Parathyroid adenoma (tissue), 2 donors: ENCODE measurements at regions not wholly inside any gene's neighbourhood (a gene's known extent, or its start where the extent isn't known, plus 50 kb on each side); places are given as distances from the start of the nearest gene placed in this dataset.
"Not testable (repeated sequence)": the region's sequence is repeated elsewhere in the genome, so short reads cannot be mapped to it uniquely, and the experiment has no call there.

Experiments used
- H2AFZ ChIP-seq: fragments of 300-600 bp; sonication (generic); one replicate; pipeline ENCODE4 v1.7.0; 2017; ENCODE audit warnings: antibody characterized with exemption, mild to moderate bottlenecking
- H3K27ac ChIP-seq: fragments of 300-600 bp; sonication (generic); one replicate; pipeline ENCODE4 v1.7.0; 2017
- H3K27me3 ChIP-seq: fragments of 300-600 bp; sonication (generic); one replicate; pipeline ENCODE4 v1.7.0; 2017; ENCODE audit warnings: low read length; ENCODE audit not compliant: control insufficient read depth, insufficient read depth
- H3K36me3 ChIP-seq: fragments of 300-600 bp; sonication (generic); one replicate; pipeline ENCODE4 v1.7.0; 2017; ENCODE audit warnings: low read length; ENCODE audit not compliant: control insufficient read depth, insufficient read depth
- H3K4me1 ChIP-seq: fragments of 300-600 bp; sonication (generic); one replicate; pipeline ENCODE4 v1.7.0; 2017; ENCODE audit warnings: control low read depth
- H3K4me2 ChIP-seq: fragments of 300-600 bp; sonication (generic); one replicate; pipeline ENCODE4 v1.7.0; 2017; ENCODE audit warnings: low read length
- H3K4me3 ChIP-seq: fragments of 300-600 bp; sonication (generic); one replicate; pipeline ENCODE4 v1.7.0; 2017; ENCODE audit warnings: low read depth, low read length
- H3K79me2 ChIP-seq: fragments of 300-600 bp; sonication (generic); one replicate; pipeline ENCODE4 v1.7.0; 2017; ENCODE audit warnings: control low read depth
- H3K9ac ChIP-seq: fragments of 300-600 bp; sonication (generic); one replicate; pipeline ENCODE4 v1.7.0; 2017; ENCODE audit warnings: mild to moderate bottlenecking
- H3K9me3 ChIP-seq: fragments of 300-600 bp; sonication (generic); one replicate; pipeline ENCODE4 v1.7.0; 2017; ENCODE audit warnings: low read length; ENCODE audit not compliant: control insufficient read depth
- TF ChIP-seq, protein P1 (sequence below): fragments of 300-600 bp; sonication (generic); IDR thresholded peaks from one replicate; pipeline ENCODE4 v1.7.0; 2017; ENCODE audit warnings: antibody characterized with exemption, mild to moderate bottlenecking
- donor health status: primary hyperparathyroidism.

DNA sequence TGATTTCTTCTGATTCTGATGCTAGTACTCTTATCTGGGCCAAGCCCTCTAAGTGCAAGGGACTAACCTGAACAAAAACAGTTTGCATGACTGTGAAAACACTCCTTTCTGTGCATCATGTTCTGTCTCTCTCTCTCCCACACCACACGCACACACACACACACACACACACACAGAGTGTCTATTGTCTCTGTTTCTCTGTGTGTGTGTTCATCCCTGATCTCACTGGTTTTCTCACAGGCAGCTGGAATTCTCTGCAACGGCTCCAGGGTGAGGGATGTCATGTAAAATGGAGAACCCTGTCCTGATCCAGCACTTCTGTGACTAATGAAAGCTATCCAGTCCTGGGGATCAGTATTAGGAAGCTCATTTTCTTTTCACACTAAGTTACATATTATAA, 453.1 kb upstream of the RGMB start:
- TF ChIP-seq, protein P1, sequence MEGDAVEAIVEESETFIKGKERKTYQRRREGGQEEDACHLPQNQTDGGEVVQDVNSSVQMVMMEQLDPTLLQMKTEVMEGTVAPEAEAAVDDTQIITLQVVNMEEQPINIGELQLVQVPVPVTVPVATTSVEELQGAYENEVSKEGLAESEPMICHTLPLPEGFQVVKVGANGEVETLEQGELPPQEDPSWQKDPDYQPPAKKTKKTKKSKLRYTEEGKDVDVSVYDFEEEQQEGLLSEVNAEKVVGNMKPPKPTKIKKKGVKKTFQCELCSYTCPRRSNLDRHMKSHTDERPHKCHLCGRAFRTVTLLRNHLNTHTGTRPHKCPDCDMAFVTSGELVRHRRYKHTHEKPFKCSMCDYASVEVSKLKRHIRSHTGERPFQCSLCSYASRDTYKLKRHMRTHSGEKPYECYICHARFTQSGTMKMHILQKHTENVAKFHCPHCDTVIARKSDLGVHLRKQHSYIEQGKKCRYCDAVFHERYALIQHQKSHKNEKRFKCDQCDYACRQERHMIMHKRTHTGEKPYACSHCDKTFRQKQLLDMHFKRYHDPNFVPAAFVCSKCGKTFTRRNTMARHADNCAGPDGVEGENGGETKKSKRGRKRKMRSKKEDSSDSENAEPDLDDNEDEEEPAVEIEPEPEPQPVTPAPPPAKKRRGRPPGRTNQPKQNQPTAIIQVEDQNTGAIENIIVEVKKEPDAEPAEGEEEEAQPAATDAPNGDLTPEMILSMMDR: no peak
- Histone ChIP-seq H3K4me2 (no peak overlapping the region), H3K9me3 (no peaks in the 10 kb centered on the region), H3K36me3 (no peaks in the 10 kb centered on the region), H3K4me3 (no peak overlapping the region), H3K27ac (no peak overlapping the region), H2AFZ (no peak overlapping the region), H3K4me1 (no peaks in the 10 kb centered on the region), H3K79me2 (no peaks in the 10 kb centered on the region), H3K27me3 (no peaks in the 10 kb centered on the region), H3K9ac (no peak overlapping the region)

DNA sequence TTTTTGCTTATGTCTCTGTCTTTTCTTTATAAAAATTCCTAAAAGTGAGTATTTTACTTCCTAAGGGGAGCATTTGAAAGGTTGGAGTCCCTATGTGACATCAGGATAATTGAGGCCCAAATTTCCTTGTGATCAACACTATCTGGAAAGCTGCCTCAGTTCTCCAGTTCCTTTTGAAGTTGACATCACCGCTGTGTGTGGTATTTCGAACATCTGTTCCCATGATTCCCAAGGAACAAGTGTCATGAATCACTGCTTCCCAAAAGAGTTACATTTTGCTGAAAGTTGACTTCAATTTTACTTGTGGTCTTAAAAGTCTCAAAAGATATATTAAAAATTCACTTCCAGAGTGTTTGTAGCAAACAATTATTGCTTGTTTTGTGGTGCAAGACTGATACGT, 452.1 kb upstream of the RGMB start:
- Histone ChIP-seq H3K9me3 (no peaks in the 10 kb centered on the region), H3K4me2 (no peak overlapping the region), H3K36me3 (no peaks in the 10 kb centered on the region), H2AFZ (no peak overlapping the region), H3K4me1 (no peaks in the 10 kb centered on the region), H3K9ac (no peak overlapping the region), H3K79me2 (no peaks in the 10 kb centered on the region), H3K4me3 (no peak overlapping the region), H3K27me3 (no peaks in the 10 kb centered on the region), H3K27ac (no peak overlapping the region)
- TF ChIP-seq, protein P1: no peak

DNA sequence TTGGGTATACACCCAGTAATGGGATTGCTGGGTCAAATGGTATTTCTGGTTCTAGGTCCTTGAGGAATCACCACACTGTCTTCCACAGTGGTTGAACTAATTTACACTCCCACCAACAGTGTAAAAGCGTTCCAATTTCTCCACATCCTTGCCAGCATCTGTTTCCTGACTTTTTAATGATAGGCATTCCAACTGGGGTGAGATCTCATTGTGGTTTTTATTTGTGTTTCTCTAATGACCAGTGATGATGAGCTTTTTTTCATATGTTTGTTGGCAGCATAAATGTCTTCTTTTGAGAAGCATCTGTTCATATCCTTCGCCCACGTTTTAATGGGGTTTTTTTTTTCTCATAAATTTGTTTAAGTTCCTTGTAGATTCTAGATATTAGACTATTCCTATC, 448.3 kb upstream of the RGMB start:
- H3K4me1 ChIP-seq, H3K9me3 ChIP-seq, H3K36me3 ChIP-seq, H3K27me3 ChIP-seq, H3K4me3 ChIP-seq, H3K4me2 ChIP-seq, H3K27ac ChIP-seq, H3K9ac ChIP-seq, H3K79me2 ChIP-seq, H2AFZ ChIP-seq: not testable (repeated sequence)

DNA sequence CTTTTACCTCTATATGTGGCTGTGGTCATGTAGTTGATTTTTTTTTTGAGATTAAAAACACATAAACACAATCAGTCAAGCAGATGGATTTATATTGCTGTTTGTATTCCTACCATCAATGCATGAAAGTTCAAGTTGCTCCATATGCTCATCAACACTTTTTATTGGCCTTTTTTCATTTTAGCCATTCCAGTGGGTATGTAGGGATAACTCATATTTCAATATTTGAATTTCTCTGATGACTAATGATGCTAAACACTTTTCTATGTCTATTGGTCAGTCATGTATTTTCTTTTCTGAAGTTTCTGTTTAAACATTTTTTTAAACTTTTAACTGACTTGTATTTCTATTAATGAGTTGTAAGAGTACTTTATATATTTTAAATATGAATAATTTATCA, 445.4 kb upstream of the RGMB start:
- H3K4me3 ChIP-seq: no peak overlapping the region
- no peak overlapping the region for H2AFZ ChIP-seq
- no peaks in the 10 kb centered on the region for H3K36me3 ChIP-seq
- H3K9me3 ChIP-seq: no peaks in the 10 kb centered on the region
- H3K4me2 ChIP-seq: no peak overlapping the region
- TF ChIP-seq, protein P1: no peak
- H3K4me1 ChIP-seq: no peaks in the 10 kb centered on the region
- no peaks in the 10 kb centered on the region for H3K79me2 ChIP-seq
- H3K27me3 ChIP-seq: no peaks in the 10 kb centered on the region
- no peak overlapping the region for H3K27ac ChIP-seq
- no peak overlapping the region for H3K9ac ChIP-seq

DNA sequence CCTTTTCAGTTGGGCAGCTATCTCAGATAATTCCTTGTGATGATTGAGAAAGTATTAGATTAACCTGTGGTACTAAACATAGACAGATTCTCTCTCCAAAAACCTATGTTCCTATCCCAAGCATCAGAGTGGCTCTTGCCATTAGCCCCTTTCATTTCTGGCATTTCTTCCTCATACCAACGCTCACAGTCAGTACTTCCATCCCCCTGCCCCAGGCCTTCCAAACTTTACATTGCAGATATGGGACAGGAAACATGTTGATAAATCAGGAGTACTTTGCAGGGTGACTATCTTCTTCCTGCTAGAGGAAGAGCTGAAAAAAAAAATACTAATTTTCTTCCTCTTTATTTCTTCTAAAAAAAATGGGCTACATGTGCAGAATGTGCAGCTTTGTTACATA, 442.6 kb upstream of the RGMB start:
- Histone ChIP-seq H3K27me3 (no peaks in the 10 kb centered on the region), H2AFZ (no peak overlapping the region), H3K36me3 (no peaks in the 10 kb centered on the region), H3K4me2 (no peak overlapping the region), H3K79me2 (no peaks in the 10 kb centered on the region), H3K27ac (no peak overlapping the region), H3K4me1 (no peaks in the 10 kb centered on the region), H3K9ac (no peak overlapping the region), H3K9me3 (no peaks in the 10 kb centered on the region), H3K4me3 (no peak overlapping the region)
- TF ChIP-seq, protein P1: no peak
